Dedifferentiated amniotic fluid mesenchymal stem cell (primary cell): ENCODE measurements at regions not wholly inside any gene's neighbourhood (a gene's known extent, or its start where the extent isn't known, plus 50 kb on each side); places are given as distances from the start of the nearest gene placed in this dataset.
"Not testable (repeated sequence)": the region's sequence is repeated elsewhere in the genome, so short reads cannot be mapped to it uniquely, and the experiment has no call there.

ENCODE experiments used
- DNase-seq: peaks from one replicate; pipeline ENCODE4 v3.0.0-alpha.2; 2016; ENCODE audit errors: extremely low spot score

DNA sequence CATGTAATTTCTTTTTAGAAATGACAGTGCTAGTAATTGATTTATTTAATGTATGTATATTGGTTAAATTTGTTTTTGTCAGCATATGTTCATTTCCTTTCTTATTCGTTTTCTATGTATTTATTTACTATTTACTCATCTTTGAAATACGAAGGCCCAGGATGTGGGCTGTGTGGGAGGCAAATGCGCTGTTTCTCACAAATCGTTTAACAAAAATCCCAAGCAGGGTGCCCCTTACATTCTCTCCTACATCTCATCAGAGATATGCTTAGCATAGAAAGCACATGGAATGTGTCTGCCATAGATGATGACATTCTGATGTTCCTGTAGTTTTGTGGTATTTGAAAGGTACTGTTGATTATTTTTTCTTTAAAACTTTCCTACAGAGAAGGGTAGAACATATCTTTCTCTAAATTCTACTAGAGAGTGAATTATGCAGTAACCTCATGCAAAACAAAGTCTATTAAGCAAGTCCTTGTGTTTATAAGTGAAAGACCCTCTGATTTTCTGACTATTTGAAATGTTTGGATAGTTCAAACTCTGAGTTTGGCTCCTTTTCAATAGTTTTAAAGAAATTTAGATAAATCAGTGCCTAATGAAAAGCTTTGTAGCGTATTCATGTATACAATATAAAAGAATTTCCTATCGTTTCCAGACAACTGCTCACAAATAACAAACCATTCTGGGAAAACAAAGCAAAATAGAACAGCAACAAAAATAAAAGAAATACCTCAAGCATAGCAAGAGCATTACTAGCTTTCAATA is 111.1 kb upstream of the VGLL3 start:
- DNase-seq: no peak

DNA sequence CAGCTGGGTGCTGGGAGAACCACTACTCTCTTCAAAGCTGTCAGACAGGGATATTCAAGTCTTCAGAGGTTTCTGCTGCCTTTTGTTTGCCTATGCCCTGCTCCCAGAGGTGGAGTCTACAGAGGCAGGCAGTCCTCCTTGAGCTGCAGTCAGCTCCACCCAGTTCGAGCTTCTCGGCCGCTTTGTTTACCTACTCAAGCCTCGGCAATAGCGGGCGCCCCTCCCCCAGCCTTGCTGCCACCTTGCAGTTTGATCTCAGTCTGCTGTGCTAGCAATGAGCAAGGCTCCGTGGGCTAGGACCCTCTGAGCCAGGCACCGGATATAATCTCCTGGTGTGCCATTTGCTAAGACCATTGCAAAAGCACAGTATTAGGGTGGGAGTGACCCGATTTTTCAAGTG is 106.8 kb upstream of the VGLL3 start:
- DNase-seq: not testable (repeated sequence)

DNA sequence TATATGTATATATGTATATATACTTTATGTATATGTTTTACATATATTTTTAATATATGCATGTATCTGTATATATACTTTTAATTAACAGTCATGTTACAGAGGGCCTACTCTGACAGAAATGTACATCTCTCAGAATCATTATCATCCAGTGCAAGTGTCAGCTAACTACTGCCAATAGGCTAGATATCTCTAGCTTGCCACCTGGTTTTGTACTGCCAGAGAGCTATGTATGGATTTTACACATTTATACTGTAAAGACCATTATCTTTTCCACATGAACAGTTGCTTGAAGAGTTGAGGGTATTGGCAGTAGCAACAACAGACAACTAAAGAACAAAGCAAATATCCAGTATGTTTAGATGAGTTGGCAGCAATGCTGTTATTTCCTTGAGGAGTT is 99.7 kb upstream of the VGLL3 start:
- DNase-seq: no peak

DNA sequence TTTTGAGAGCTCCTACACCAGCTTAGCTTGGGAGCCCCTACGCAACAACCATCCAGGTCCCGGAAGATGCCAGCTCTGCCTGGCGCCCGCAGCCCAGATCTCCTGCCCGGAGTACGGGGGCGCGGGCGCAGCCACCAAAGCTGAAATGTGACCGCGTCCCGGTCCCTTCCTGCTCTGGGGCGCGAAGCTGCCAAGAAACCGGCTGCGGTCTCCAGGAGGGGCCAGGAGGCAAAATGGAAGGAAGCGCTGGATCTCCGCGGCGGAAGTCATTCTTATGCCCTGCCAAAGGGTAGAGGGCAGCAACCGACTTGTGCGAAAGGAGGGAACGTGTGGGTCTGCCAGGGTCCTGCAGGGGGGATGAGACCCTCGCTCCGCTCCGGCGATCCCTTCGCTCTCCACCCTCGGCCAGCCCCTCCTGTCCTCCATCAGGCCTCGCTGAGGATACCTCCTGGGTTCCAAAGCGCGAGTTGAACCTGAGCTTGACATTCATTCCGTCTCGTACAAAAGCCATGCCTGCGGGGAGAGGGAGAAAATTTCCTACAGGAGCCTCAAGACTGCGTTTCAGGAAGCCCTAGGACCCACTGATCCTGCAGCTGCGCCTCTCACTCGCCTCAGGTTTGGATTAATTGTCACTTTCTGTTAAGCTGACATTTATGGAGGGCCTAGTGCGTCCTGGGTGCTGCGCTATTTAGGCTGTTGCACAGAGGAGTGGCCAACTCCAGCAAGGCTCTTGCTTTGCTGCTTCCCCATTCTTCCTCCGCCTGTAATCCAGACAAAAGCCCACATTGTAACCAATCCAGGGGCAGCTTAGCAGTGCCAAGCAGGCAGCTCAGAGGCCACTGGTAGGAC is 98.3 kb upstream of the VGLL3 start:
- DNase-seq: peak; percentile 47

DNA sequence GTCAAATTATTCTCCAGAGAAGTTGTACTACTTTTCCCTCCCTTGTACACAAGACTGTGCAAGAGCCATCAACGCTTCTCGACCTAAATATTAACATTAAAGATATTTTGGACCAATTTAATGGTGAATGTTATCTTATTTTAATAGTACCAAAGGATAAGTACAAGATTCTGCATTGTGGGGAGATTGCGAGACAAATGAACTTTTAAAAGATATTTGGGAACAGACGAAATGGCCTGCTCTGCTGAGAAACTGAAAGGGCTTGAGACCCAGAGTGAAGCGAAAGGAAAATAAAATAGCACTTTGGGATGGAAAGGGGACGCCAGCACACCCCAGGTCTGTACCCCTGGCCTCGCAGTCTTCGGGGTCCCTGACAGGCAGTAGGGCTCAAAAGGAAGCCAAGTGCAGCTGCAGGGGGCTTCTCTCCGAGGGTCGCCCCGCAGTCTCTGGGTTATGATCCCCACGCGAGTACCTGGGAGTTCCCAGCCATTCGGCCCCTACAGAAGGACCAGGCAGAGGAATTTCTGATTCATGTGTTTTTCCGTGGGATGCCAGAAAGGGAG is 97.6 kb upstream of the VGLL3 start:
- no peak for DNase-seq

DNA sequence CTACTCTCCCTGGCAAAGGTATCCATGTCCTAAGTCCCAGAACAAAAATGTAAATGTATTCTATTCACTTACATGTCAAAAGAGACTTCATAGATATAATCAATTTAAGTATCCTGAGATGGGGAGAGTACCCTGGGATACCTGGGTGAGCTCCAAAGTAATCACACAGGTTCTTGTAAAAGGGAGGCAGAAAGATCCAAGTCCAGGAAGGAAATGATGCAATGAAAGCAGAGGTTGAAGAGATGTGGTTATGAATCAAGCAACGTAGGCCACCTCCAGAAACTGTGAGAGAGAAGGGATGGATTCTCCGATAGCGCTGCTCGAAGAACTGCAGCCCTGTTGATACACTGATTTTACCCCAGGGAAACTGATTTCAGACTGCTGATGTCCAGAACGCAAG is 93.9 kb upstream of the VGLL3 start:
- DNase-seq: no peak

DNA sequence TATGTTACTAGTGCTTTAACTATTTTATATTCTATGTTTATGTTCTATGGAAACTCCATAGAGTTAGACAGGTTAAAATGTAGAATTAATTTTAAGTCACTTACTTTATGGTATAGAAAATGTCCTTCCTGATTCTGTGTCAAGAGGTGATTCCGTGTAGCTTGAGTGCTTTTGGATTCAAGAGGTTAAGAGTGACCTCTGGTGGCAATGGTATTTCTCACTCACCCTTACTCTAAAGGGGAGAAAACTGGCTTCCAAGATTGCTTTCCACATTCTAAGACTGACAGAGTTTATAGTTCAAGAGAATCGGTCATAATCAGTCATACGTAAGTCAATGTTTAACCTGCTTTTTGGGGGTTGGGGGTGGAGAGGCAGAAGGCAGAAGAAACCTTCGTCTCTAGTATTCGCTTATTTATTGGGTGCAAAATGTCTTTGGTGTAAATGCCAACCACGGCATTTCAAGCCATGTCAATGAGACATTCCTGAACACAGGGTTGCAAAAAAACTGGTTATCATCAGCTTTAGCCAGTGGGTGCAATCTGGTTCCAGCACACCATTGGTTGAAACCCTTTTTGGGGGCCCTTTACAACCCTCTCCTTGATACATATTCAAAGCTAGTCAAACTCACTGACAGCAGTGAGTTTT is 92.0 kb upstream of the VGLL3 start:
- peak; percentile 83 for DNase-seq

DNA sequence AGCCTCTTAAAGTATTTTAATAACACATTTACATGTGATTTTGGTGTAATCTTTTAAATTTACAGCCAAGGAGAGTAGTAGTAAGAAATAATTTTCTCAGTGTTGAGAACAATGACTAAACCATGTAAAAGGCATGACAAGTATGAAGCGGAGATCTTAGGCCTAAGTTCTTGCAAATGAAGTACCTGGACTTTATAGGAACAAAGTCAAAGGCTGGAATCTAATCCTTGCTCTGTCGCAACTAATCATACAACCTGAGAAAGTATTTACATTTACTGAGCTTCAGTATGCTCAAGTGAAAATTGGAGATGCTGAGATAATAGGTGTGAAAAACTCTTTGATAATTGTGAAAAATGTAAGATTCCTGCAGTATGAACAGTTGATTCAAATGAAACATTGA is 86.4 kb upstream of the VGLL3 start:
- no peak for DNase-seq

DNA sequence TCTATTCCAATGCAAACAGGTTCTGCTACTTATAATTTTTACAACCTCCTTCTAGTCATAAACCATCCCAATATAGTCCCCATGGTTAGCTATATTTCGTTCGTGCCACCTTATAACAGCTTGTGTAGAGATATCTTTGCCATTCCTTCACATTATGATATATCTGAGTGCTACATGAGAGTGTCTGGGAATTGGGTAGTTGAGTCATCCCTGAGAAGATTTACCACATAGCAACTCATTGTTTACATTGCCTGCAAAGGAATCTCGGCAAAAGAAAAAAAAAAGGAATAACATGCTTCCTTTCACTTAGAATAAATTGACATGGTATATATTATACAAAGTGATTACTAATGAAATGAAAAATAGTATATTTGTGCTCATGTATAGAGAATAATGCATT is 86.0 kb upstream of the VGLL3 start:
- peak; percentile 83 for DNase-seq

DNA sequence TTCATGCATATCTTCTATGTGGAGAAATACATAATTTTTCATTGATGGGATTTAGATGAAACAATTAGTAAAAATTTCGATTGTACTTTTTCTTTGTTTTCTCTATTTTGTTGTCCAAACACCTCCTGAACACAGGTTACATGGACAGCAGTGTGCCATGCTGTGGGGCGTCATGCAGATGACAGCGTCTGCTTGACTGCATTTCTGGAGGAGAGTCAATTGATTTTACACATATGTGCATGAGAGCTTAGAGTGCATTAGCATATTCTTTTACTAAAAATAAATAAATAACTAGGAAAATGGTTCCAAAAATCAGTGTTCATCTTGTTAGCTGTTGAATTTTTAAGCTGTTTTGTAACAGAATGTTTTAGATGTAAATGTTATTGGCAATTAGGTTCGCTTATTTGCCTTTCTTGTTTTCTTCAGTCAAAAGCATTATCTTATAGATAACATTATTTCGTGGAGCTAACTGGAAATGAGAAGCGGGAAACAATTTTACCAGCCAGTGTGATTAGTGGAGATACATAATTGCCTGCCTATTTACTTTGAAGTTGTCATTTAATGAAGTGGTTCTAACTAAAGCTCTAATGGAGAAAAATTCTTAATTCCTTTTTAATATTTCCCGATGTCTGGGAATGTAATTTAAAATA is 82.7 kb upstream of the VGLL3 start:
- DNase-seq: no peak

DNA sequence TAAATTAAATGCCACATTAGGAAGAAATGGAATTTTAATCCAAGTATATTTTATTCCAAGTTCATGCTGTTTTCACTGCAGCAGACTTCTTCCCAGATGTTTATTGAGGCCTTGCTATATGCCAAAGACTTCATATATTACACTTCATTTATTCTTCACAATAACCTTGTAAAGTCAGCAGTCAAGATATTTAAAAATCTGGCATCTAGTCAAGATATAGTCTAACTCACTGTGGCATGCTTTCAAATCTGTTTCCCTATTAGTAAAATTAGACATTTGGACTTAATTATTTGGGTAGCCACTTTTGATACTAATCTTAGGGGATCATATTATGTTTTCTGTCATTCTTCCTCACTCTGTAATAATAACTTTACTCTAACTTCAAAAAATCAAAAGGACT is 81.5 kb upstream of the VGLL3 start:
- no peak for DNase-seq

DNA sequence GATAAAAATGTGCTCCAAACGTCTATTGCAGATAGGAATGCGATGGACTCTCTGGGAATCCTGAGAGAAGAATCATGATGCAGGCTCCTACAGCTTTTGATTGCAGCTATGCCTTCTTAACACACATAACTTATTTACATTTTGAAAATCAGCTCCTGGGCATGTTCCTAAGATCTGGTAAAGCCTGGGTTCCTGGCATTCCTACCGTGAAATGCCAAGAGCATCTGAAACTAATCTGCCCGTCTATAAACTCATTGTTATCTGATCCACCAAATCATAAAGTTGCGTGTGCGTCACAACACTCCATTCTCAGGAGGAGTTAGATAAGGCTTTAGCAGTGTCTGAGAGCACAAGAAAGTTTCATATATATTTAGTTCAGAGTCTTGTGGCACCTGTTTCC is 79.0 kb upstream of the VGLL3 start:
- DNase-seq: peak; percentile 63

DNA sequence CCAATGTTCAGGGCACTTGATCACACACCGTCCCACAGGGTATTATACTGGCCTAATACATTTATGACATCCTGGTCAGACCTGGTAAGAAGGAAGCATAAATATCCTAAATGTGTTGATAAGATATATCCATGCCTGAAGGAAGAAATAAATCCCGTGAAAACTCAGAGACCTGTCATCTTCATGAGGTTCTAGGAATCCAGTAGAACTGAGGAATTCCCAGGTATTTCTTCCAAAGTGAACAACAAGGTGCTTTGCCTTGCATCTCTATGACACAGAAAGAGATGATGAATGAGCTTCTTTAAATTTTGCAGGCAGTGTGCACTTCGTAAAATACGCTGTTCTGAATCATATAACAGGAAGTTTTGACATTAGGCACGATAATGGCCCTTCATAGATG is 78.1 kb upstream of the VGLL3 start:
- no peak for DNase-seq

DNA sequence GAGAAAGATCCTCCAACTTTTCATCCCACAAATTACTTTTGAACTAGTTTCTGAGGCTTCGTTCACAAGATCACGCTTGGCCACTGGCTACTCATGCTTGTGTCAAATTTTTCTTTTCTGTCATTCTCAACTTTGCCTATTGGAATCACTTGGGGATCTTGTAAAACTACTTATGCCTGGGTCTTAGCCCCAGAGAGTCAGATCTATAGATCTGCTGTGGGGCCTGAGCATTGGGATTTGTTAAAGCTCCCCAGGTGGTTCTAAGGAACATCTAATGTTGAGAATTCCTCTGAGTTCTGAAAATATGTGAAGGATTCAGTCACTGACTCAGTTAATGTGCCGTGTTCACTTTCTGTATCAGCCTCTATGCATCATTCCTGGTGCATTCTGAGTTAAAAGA is 71.7 kb upstream of the VGLL3 start:
- no peak for DNase-seq

DNA sequence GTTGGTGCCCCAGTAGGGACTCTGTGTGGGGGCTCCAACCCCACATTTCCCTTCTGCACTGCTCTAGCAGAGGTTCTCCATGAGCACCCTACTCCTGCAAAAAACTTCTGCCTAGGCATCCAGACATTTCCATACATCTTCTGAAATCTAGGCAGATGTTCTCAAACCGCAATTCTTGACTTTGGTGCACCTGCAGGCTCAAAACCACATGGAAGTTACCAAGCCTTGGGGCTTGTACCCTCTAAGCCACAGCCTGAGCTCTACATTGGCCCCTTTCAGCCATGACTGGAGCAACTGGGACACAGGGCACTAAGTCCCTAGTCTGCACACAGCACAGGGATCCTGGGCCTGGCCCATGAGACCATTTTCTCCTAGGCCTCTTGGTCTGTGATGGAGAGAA is 66.5 kb upstream of the VGLL3 start:
- DNase-seq: no peak

DNA sequence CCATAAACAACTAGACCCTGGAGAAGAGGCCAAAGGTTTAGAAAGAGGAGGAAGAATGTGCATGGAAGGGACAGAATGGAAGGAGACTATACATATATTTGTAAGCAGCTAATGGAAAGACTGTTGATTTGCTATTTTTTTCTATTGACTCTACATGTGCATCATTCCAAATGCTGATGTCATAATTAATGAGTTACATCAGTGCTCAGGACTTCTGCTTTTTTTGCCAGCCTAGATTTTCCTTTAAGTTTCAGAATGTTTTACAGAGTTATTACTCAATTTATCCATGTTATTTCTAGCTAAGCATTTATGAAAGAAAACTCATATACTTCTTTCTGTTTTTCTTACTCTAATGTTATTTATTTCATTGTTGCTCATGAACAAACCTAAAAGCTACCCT is 62.6 kb upstream of the VGLL3 start:
- DNase-seq: no peak

DNA sequence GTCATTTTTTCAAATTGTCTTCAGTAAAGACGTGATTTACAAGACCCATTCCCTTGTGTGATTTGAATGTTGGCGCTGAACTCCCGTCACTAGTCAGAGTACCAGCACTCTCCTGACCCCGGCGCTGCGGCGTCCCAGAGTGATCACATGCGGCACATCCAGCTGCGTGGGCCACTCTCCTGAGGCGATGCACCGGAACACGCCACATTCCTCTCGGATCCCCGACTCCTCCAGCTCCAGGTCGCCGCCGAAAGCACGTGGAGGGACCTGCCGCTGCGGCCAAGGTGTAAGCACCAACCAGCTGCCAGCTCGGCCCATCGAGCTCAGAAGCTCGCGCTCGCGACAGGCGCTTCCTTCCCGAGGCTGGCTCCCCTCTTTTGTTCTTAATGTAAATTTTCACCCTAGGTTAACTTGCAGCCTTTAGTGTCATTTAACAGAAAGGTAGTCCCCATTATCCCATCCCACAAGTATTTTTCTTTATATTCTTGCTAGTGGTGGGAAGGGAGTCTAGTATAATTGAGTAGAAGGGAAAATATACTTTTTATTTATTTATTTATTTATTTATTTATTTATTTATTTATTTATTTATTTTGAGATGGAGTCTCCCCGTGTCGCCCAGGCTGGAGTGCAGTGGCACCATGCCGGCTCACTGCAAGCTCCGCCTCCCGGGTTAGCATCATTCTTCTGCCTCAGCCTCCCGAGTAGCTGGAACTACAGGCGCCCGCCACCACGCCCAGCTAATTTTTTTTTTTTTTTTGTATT is 61.7 kb upstream of the VGLL3 start:
- DNase-seq: no peak

DNA sequence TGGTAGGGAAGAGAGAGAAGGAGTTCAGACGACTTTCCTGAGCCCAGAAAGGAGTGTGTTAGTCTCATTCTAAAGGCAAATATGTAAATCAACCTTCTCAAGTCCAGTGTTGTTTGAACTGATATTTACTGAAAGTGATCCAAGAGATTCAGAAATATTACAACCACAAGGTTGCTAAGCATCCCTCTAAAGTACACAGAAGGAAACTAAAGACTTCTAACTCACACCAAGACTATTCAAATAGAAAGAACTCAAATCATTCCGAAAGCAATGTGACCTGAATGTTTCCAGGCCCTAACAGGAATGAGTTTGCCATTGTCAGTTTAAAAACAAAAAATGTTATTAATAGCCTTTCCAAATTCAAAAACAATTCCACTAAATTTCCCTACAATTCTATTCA is 56.9 kb upstream of the VGLL3 start:
- DNase-seq: no peak

DNA sequence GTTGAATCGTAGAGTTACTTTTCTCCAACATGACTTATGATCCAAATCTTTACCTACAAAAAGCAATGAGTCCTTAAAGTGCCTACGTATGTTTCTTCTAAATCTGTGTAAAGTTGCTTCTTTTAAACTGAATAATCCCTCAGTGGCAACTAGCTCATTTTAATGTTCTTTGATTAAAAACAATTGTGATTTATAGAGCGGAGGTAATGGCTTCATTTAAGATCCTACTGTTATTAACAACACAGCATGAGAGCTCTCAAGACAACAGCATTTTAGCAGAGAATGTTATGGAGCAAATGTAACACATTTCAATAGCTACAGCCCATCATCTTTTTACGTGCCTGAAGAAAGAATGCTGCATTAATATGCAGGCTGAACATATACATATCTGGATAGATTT is 55.3 kb upstream of the VGLL3 start:
- no peak for DNase-seq

DNA sequence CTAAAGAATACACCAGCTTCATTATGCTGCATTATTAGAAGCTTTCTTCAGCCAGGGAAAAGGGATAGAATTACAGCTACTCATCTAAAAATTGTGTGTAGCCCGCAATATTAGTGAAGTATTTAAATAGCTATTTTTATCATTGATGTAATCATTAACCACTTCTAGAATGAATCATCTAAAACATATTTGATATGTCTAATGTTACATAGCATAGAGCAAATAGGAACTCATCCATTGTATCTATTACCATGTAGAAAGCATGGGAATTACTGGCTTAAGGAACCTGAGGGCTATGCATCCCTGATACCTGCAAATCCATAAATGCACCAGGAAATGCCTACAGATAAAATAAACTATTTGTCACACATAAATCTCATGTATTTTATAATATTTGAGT is 54.5 kb upstream of the VGLL3 start:
- DNase-seq: no peak

DNA sequence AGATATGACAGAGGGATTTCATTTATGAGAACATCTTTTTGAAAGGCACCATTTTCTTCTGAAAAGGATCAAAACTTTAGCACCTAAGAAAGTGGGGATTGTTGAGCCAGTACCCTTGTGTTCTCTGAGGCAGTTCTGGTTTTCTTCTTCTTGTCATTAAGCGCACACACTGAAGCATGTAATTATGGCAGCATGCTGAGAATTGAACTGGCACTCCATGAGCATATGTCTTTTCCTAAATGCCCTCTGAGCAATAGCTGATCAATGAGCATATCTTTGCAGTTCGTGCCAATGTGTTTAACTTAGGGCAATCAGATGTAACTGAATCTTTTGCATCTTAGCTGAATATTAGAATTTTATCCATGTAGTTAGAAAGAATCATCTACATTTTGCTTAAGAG is 53.9 kb upstream of the VGLL3 start:
- no peak for DNase-seq
